Esophagus squamous epithelium (tissue), 4 donors: ENCODE measurements at regions not wholly inside any gene's neighbourhood (a gene's known extent, or its start where the extent isn't known, plus 50 kb on each side); places are given as distances from the start of the nearest gene placed in this dataset.

ENCODE experiments used
- CTCF ChIP-seq, 6 experiments: fragments of 450-650 bp in 4 of 6; fragments of 200-600 bp in 2 of 6; sonication (generic) in 2 of 6; IDR thresholded peaks; one replicate each; pipeline ENCODE4 v1.5.1; 2016 to 2019; ENCODE audit warnings: antibody characterized with exemption in 6 of 6, mild to moderate bottlenecking in 4 of 6, moderate library complexity in 4 of 6
- POLR2A ChIP-seq, 4 donors: fragments of 450-650 bp; IDR thresholded peaks; one replicate each; pipeline ENCODE4 v1.6.1; 2017; ENCODE audit warnings: antibody characterized with exemption in 4 of 4, mild to moderate bottlenecking in 4 of 4, moderate library complexity in 3 of 4

- TF ChIP-seq CTCF (IDR thresholded peaks at IDR 0.05) (no peak), POLR2A (IDR thresholded peaks at IDR 0.05) (no peak)
Measured at GRCh38 chr12:84764001-84764400, 148.6 kb downstream of the SLC6A15 start.
